IPS-15b (cell line): ENCODE measurements at regions not wholly inside any gene's neighbourhood (a gene's known extent, or its start where the extent isn't known, plus 50 kb on each side); places are given as distances from the start of the nearest gene placed in this dataset.
"Not testable (repeated sequence)": the region's sequence is repeated elsewhere in the genome, so short reads cannot be mapped to it uniquely, and the experiment has no call there.

Source experiments
- H3K27me3 ChIP-seq: one replicate; pipeline ENCODE4 v1.6.1; 2013; ENCODE audit warnings: low read length; ENCODE audit not compliant: control insufficient read depth, insufficient read depth
- H3K36me3 ChIP-seq: one replicate; pipeline ENCODE4 v1.6.1; 2013; ENCODE audit warnings: low read length; ENCODE audit not compliant: control insufficient read depth, insufficient read depth
- H3K4me1 ChIP-seq: one replicate; pipeline ENCODE4 v1.6.1; 2013; ENCODE audit warnings: mild to moderate bottlenecking, low read length; ENCODE audit not compliant: control insufficient read depth, insufficient read depth
- H3K4me3 ChIP-seq: one replicate; pipeline ENCODE4 v1.5.1; 2013; ENCODE audit warnings: low read depth, low read length
- H3K9ac ChIP-seq: one replicate; pipeline ENCODE4 v1.6.1; 2013; ENCODE audit warnings: low read depth, mild to moderate bottlenecking, low read length
- H3K9me3 ChIP-seq: one replicate; pipeline ENCODE4 v1.6.1; 2013; ENCODE audit warnings: mild to moderate bottlenecking, low read length; ENCODE audit not compliant: control insufficient read depth, insufficient read depth

GRCh38 chr2:4791488-4791887 is 900.7 kb upstream of the SOX11 start:
- Histone ChIP-seq H3K4me1 (no peaks in the 10 kb centered on the region), H3K9me3 (no peaks in the 10 kb centered on the region), H3K4me3 (no peak overlapping the region), H3K36me3 (no peaks in the 10 kb centered on the region), H3K27me3 (no peaks in the 10 kb centered on the region), H3K9ac (no peak overlapping the region)

- Histone ChIP-seq H3K27me3 (no peaks in the 10 kb centered on the region), H3K4me3 (no peak overlapping the region), H3K9me3 (no peaks in the 10 kb centered on the region), H3K36me3 (no peaks in the 10 kb centered on the region), H3K9ac (no peak overlapping the region), H3K4me1 (no peaks in the 10 kb centered on the region)
Measured at GRCh38 chr2:4792126-4792525, 900.1 kb upstream of the SOX11 start.

- Histone ChIP-seq H3K9ac (no peak overlapping the region), H3K9me3 (no peaks in the 10 kb centered on the region), H3K4me1 (no peaks in the 10 kb centered on the region), H3K27me3 (no peaks in the 10 kb centered on the region), H3K4me3 (no peak overlapping the region), H3K36me3 (no peaks in the 10 kb centered on the region)
Measured at GRCh38 chr2:4803396-4803795, 888.8 kb upstream of the SOX11 start.

DNA sequence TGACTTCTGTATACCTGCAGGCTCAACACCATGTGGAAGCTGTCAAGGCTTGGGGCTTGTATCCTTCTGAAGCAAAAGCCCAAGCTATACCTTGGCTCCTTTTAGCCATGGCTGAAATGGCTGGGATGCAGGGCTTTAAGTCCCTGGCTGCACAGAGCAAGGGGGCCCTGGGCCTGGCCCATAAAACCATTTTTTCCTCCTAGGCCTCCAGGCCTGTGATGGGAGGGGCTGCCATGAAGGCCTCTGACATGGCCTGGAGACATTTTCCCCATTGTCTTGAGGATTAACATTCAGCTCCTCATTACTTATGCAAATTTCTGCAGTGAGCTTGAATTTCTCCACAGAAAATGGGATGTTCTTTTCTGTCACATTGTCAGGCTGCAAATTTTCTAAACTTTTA is 878.0 kb upstream of the SOX11 start:
- not testable (repeated sequence) for H3K27me3 ChIP-seq, H3K4me3 ChIP-seq

GRCh38 chr2:4827836-4828235 is 864.3 kb upstream of the SOX11 start:
- H3K36me3 ChIP-seq, result no peaks in the 10 kb centered on the region
- H3K27me3 ChIP-seq, result no peaks in the 10 kb centered on the region
- no peaks in the 10 kb centered on the region for H3K9me3 ChIP-seq
- H3K4me3 ChIP-seq, result no peak overlapping the region
- H3K9ac ChIP-seq, result no peak overlapping the region
- H3K4me1 ChIP-seq, result no peaks in the 10 kb centered on the region

More for the DNA sequence above, 878.0 kb upstream of the SOX11 start:
- H3K4me1 ChIP-seq, H3K9me3 ChIP-seq, H3K36me3 ChIP-seq, H3K9ac ChIP-seq: not testable (repeated sequence)

GRCh38 chr2:4828682-4829374 is 863.4 kb upstream of the SOX11 start:
- Histone ChIP-seq H3K36me3 (no peaks in the 10 kb centered on the region), H3K4me1 (no peaks in the 10 kb centered on the region), H3K27me3 (no peaks in the 10 kb centered on the region), H3K4me3 (no peak overlapping the region), H3K9me3 (no peaks in the 10 kb centered on the region), H3K9ac (no peak overlapping the region)

GRCh38 chr2:4831751-4832150 is 860.4 kb upstream of the SOX11 start:
- H3K4me1 ChIP-seq, result no peaks in the 10 kb centered on the region
- no peaks in the 10 kb centered on the region for H3K36me3 ChIP-seq

GRCh38 chr2:4832642-4833041 is 859.5 kb upstream of the SOX11 start:
- no peak overlapping the region for H3K4me3 ChIP-seq
- no peaks in the 10 kb centered on the region for H3K36me3 ChIP-seq
- H3K4me1 ChIP-seq, result no peaks in the 10 kb centered on the region
- H3K9ac ChIP-seq, result no peak overlapping the region
- no peaks in the 10 kb centered on the region for H3K9me3 ChIP-seq
- H3K27me3 ChIP-seq, result no peaks in the 10 kb centered on the region

More at GRCh38 chr2:4831751-4832150, 860.4 kb upstream of the SOX11 start:
- H3K4me3 ChIP-seq, result no peak overlapping the region
- H3K9me3 ChIP-seq, result no peaks in the 10 kb centered on the region
- H3K27me3 ChIP-seq, result no peaks in the 10 kb centered on the region
- H3K9ac ChIP-seq, result no peak overlapping the region

DNA sequence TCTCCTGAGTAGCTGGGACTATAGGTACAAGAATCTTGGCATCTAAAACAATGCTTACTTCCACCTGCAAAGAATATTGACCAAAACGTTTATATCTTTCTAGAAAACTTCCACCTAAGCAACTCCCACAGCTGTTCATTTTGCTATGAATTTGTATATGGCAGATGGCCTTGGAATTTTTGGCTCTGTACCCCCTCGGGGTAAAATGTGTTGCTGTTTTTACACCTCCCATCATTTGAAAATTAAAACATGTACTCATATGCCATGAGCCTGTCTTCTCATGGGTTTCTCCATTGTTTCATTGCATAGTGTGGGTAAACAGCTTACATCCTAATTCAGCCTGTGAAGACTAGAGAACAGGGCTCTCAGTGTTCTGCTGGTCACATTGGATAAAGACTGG is 853.6 kb upstream of the SOX11 start:
- Histone ChIP-seq H3K27me3 (no peaks in the 10 kb centered on the region), H3K9ac (no peak overlapping the region), H3K4me3 (no peak overlapping the region), H3K36me3 (no peaks in the 10 kb centered on the region), H3K9me3 (no peaks in the 10 kb centered on the region), H3K4me1 (no peaks in the 10 kb centered on the region)

GRCh38 chr2:4840791-4841190 is 851.4 kb upstream of the SOX11 start:
- no peak overlapping the region for H3K9ac ChIP-seq

GRCh38 chr2:4844881-4845280 is 847.3 kb upstream of the SOX11 start:
- H3K36me3 ChIP-seq, result no peaks in the 10 kb centered on the region
- H3K4me3 ChIP-seq, result no peak overlapping the region
- H3K4me1 ChIP-seq, result no peaks in the 10 kb centered on the region
- H3K27me3 ChIP-seq, result no peaks in the 10 kb centered on the region
- no peaks in the 10 kb centered on the region for H3K9me3 ChIP-seq
- H3K9ac ChIP-seq, result no peak overlapping the region

More at GRCh38 chr2:4840791-4841190, 851.4 kb upstream of the SOX11 start:
- no peaks in the 10 kb centered on the region for H3K4me1 ChIP-seq
- no peaks in the 10 kb centered on the region for H3K27me3 ChIP-seq
- H3K9me3 ChIP-seq, result no peaks in the 10 kb centered on the region
- no peaks in the 10 kb centered on the region for H3K36me3 ChIP-seq
- no peak overlapping the region for H3K4me3 ChIP-seq

- H3K27me3 ChIP-seq, result no peaks in the 10 kb centered on the region
- no peaks in the 10 kb centered on the region for H3K4me1 ChIP-seq
- no peak overlapping the region for H3K9ac ChIP-seq
- no peaks in the 10 kb centered on the region for H3K36me3 ChIP-seq
- H3K9me3 ChIP-seq, result no peaks in the 10 kb centered on the region
- H3K4me3 ChIP-seq, result no peak overlapping the region
Measured at GRCh38 chr2:4862031-4862430, 830.2 kb upstream of the SOX11 start.
